CD4-positive, alpha-beta T cell treated with Interferon gamma for 1 hour (primary cell): ENCODE measurements at regions not wholly inside any gene's neighbourhood (a gene's known extent, or its start where the extent isn't known, plus 50 kb on each side); places are given as distances from the start of the nearest gene placed in this dataset.

Experiments
- DNase-seq: peaks from one replicate; pipeline ENCODE4 v3.0.0-alpha.2; 2020

DNA sequence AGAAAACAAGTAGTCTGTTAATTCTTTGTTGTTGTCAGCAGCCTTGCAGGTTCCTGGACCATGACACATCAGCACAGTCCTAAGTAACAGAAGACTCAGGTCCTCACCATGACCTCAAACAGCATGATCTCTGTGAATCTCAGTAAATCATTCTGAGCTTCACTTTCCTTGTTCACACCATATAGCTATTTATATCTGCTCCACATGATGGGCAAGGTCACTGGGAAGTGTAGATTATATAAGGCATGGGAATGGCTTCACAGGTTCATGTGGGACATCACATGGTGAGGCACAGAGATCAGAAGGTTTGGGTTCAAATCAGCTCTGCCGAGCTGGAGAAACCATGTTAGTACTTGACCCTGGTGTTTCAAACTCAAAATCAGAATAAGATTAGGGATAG lies 245.4 kb upstream of the SPTLC3 start:
- no peak for DNase-seq

DNA sequence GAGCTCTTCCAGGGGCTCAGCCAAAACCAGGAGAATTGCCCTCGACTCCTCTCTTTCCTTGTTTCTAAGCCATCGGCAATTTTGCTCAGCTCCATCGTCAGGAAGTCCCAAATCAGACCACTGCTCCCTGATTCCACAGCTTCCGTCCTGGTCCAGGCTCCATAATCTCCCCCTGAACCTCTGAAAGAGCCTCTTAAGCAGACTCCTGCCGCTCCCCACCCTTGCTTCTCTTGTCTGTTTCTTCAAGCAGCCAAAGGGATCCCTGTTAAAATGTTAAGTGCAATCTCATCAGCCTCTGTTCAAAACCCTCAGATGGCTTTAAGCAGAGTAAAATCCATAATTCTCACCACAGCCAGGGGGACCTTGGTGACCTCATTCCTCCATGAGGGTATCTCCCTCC lies 244.7 kb upstream of the SPTLC3 start:
- DNase-seq, result no peak

DNA sequence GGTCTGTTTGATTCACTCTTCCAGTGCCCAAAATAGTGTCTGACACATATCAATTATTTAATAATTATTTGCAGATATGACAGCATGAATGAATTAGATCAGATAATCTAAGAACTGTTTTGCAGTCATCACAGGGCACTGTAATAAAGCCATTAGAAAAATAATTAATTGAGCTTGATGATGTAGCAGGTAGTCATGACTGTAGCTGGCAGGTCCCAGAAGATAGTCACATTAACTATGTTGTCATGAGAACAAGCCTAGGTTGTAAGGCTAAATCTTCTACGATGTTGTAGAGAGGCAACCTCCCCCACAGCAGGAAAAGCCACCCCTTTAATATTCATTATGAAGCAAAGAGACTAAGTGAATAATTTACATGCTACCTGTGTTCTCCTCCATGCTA lies 243.9 kb upstream of the SPTLC3 start:
- no peak for DNase-seq

DNA sequence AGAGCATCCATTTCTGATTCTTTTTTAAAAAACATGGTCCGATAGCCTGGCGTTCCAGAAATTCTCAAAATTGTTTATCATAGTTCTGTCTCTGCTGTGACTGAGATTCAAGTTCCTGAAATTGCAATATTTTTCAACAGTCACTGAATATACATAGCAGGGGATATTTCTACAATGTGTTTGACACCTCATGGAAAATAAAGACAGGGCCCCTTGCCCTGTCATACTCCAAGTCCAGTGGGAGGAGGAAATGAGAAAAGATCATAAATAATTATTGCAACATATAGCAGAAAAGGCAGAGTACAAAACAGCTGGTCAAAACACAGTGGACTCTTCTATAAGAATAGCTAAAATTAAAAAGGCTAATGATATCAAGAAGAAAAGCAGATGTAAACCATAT lies 234.8 kb upstream of the SPTLC3 start:
- no peak for DNase-seq

DNA sequence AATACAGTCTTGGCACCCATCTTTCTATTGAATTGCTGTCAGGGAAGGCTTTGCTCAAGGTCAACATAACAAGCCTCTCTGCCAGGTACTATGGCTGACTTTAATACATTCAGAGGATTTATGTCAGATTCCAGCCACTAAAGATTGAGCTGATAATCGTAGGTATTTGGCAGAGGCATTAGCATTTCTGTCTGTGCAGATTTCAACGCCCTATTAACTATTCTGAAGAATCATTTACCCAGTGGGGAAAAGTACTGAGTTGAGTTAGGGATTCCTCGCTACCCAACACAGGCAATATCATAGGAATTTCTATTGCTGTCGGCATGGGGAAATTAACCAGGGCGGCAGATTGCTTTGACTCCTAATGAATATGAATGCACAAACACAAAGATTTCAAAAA lies 233.7 kb upstream of the SPTLC3 start:
- no peak for DNase-seq

DNA sequence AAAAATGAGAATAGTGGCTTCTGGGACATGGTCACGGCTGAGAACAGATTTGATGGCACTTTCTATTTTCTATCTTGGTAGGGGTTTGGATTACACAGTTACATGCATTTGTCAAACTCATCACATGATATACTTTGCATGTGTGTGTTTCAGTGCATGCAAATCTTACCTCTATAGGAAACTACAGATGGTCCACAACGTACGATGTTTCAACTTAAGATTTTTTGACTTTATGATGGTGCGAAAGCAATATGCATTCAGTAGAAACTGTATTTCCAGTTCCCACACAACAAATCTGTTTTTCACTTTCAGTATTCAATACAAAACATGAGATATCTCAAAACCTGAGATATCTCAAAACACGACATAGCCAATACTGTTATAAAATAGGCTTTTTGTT lies 231.8 kb upstream of the SPTLC3 start:
- DNase-seq, result no peak

DNA sequence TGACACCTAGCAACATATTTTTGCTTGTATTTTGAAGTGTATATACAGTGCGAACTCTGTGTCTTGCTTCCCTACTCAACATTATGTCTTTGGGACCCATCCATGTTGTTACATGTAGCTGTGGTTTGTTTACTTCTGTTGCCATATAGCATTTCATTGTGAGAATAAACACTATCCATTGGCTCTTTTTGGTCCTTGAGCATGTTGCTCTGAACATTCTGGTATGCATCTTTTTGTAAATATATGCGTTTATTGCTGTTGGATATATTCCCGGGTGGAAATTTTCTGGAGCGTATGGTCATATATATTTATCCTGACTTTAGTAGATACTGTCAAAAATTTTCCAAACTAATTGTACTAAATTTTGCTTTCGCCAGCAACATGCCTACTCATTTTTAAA lies 222.5 kb upstream of the SPTLC3 start:
- no peak for DNase-seq

DNA sequence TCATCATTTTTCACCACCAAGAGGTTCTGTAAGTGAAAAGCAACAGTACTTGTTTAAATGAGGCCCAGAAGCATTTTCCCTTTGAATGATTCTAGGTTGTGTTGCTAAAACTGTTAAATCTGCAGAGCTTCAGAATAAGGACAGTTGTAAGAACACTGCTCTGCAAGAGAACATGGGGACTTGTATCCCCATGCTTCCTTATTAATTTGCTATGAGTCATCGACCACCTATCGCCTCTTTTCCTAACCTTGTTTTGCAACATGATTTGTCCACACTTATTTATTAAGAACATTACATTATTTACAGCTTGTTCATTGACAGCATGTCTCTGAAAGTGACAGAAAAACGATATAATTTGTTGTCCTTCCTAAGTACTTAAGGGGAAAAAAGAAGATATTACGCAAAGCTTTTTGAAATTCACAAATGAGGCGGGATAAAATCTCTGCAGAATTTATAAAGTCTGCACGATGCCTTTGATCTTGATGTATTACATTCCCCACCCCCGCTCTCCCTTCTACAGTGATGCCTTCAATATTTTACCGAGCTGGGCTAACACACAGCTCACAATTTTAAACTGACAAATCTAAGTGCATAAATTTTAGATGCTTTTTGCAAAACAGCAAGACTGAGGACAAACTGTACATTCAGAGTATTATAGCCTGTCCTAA lies 220.0 kb upstream of the SPTLC3 start:
- no peak for DNase-seq

DNA sequence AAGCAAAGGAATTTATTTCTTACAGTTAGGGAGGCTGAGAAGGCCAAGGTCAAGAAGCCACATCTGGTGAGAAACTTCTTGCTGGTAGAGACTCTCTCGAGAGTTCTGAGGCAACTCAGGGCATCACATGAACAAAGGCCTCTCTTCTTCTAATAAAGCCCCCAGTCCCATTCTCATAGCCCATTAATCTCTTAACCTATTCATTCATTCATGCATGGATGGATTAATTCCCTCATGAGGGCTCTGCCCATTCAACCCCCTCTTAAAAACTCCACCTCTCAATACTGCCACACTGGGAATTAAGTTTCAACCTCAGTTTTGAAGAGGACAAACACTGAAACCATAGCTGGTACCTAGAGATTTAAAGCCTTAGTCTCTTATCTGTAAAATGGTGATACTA lies 217.9 kb upstream of the SPTLC3 start:
- DNase-seq, result no peak

DNA sequence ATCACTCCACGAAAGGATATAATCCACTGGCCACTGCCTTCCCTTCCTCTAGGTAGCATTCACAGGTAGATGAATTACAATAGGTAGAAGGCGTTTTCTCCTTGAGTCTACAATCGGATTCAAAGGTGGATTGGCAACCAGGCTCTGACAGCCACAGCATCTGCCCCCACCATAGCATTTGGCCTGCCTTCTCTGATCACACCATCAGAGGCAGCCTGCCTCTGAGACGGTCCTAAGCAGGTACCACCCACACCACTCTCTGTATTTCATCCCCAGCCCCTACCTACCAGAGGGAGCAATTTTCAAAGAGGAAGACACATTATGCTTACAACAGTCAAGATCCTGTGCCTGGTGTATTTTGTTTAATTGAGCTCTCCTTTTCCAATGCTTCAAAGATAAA lies 210.5 kb upstream of the SPTLC3 start:
- DNase-seq, result no peak

DNA sequence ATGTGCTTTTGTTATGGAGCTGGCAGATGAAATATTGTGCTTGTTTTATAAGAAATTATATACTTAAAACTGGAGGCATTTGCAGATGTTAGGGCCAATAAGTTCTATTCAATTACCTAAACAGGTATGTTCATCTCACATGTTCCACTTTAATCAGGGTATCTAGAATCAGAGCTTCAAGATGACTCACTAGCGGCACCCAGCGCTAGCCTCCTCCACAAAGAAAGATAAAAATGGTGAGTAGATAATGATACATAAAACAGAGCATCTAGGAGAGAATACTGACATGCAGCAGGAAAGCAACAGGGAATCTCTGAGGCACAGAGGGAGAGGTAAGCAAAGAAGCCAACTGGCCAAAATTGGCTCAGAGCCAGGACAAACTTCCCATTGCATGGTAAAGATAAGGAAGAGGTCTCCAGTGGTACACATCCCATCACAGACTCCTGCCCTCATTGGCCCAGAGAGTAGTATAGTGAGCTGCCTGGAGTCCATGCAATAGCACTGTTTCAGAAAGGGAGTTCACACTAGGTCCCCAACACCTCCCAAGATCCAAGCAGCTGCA lies 200.7 kb upstream of the SPTLC3 start:
- DNase-seq, result no peak

DNA sequence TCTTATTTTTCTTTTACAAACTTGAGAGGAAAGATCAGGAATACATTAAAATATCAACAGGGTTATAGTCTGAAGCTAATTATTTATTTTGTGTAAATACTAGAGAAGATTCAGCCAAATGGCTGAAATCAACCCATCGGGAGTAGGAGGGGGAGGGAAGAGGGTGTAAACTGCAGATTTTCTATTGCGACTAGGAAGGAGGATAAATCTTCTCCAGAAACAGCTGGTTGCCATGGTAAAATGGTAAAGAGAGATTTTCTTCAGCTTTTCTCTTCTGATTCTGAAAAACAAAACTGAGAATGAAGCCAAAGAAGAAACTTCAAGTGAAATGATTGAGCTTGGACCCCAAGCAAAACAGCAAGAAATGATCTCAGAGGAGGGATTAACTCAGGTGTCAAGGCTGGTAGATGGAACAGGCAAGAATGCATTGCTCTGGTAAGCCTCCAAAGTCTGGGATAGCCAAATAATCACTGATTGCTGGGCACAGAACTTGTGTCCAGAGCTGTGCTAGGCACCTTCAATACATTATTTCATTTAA lies 193.5 kb upstream of the SPTLC3 start:
- DNase-seq, result no peak

DNA sequence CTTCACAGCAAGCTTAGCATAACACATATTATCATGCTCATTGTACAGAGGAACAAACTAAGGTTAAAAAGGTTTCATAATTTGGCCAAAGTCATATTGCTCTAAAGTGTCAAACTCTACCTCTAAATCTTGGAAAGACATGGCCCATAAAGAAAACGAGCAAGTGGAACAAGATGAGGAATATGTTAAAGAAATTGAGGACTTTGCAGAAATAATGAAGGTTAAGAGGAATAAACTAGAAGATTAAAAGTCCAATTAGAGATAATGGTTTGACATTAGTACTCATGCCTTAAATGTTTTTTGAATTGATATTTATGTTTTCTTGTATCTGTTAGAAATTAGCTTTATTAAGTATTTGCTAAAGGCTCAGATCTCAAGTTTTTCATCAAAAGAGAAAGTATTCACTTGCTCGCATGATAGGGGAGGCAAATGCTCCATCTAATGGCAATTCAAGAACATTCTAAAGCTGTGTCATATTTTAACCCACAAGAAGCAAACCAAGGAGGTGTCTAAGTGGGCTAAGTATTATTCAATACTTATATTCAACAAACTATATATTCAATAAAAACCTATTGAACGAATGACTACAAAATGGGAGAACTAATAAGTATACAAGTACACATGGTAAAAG lies 192.9 kb upstream of the SPTLC3 start:
- no peak for DNase-seq

DNA sequence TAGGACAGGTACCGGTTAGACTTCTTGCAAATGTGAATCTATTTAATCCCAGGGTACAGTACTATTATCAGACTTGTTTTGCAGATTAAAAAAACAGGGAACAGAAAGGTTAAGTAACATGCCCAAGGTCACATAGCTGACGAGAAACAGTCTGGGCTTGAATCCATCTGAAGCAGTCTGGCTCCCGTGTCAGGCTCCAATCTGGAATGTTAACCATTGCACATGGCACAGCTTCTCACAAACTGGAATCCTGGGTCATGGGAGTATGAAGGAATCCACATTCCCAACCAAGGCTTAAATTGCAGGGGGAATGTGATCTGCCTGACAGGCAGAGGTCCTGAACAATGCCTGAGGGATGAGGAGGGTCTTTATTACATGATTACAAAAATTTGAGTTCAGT lies 187.5 kb upstream of the SPTLC3 start:
- DNase-seq, result no peak

DNA sequence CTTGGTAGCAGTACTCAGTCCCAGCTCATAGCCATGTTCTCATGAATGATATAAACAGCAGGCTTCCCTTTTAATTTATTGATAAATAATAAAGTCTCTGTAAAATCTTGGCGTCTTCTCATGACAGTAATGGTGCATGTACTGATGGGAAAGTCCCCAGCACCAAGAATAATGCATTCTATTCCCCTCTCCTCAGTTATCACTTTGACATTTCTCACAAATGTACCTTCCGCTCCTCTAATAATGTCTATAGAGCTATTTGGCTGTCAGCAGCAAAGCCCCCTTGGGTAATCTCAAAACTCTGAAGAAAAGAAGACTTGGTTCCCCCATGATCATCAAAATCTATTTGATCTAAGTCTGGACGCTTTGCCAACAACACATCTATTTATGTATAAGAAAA lies 185.0 kb upstream of the SPTLC3 start:
- no peak for DNase-seq

DNA sequence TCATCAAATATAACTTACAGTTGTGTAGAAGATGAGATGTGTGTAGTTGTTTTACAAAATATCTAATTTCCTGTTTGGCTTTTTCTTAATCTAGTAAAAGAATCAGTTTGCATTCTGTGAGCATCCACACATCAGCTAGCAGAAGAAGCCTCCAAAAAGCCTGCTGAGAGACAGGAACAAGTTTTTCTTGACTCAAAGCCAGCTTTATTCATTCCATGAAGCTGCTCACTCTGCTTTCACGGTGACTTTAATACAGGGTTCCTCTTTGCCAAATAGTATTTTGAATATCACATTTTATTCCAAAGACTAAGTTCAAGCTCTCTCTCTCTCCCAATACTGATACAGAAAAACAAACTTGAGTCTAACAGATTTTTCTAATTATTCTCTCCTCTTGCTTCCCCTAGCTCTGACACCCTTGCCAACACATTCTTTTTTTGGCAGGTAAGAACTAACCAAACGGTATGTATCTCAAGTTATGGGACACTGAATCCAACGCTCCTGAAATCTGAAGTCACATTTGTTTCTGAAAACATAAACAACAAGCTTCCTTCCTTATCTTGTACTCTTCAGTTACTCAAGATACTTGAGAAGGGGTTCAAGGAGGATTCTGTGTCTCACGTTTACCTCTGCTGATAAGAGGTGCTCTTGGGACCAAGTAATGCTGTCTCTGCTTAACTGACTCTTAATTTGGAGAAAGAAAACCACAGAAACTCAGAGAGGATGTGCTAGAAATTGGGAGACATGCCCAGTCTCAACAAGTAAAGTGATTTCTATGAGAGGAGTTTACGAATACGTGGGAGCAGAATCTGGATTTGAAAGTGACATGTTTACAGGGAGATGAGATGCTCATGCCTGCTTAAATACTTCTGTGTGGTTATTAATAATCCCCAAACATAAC lies 184.2 kb upstream of the SPTLC3 start:
- DNase-seq, result no peak

DNA sequence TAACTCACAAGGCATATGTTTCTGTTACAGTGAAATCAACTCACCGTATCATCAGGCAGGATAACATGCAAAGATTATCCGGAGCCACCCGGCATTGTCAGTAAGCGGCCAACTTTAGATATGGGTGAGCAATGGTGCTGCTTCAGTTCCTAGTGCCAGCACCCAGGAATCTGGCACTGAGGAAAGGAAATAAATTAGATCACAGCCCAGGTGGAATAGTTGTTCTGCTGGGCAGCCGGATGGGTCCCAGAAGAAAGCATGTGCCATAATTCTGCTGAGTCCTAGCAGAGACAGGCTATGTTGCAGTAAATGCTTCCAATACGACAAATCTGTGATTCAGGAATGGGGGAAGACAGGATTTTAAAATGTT lies 183.6 kb upstream of the SPTLC3 start:
- DNase-seq, result no peak

DNA sequence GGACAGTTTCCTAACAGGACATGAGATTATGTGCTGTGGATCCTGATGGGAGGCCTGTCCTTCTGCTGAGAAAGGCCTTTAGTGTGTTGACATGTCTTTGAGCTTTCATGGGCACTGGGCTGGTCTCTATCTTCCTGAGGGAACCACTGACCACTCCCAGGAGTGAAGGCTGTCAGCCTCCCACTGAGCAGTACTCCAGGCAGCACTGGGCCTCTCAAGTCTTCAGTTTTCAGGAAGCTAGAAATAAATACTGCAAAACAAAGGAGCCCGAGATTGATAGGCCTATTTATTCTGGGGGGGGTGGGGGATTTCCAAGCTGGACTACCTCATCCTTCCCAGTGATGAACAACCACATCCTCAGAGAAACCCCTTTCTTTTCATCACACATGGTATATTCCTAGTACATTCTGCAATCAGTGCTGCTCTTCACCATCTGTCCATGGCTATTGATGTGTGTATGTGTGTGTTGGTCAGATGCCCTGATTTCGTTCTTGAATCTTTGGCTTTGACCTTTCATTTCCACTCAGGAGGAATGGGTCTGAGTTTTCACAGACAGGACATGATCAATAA lies 180.9 kb upstream of the SPTLC3 start:
- no peak for DNase-seq

DNA sequence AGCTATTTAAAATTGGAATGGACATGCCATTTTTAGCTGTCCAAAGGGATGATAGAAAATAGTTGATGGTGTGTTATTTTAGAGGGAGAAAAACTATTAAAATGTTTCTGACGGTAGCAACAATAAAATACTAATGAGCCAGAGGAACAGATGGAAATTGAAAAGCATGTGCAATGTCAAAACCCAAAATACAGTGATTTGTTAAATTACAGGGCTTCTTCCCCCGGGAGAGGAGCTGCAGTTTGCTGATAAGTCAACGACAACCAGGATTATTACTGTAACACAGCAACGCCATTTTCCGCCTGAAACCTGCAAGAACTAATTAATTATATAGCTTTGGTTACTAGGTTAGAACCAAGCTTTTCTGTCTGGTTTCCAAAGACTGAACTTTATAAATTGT lies 179.6 kb upstream of the SPTLC3 start:
- DNase-seq, result no peak

DNA sequence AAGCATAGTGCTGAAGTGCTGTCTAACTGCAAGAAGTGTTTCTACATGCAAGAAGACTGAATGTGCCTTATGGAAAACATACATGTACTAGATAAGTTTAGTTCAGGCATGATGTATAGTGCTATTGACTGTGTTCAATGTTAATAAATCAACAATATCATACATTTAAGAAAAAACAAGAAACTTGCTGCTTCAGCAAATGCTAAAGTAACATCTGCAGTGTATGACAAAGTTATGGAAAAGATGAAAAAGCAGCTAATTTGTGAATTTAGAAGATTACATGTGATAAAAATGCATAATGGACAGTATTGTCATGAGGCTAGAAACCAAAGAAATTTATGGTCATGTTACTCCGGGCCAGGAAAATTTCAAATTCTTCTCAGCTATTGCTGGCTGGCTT lies 174.9 kb upstream of the SPTLC3 start:
- DNase-seq, result no peak

DNA sequence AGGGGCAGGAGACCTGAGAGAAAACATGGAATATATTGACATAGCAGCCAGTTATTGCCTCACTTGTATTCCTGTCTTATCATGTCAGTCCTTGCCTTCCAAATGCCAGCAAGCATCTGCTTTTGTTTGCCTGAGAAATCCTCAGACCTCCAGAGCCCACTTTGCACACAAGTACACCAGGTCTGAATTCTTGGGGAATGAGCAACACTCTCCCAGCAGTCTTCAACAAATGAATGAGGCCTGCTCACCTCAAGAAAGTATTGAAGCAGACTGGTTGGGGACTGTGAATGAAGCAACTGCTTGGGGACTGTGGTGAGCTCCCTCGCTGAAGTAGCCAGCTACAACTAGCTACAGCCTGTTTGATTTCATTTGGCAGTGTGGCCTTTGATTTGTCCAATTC lies 172.8 kb upstream of the SPTLC3 start:
- no peak for DNase-seq

DNA sequence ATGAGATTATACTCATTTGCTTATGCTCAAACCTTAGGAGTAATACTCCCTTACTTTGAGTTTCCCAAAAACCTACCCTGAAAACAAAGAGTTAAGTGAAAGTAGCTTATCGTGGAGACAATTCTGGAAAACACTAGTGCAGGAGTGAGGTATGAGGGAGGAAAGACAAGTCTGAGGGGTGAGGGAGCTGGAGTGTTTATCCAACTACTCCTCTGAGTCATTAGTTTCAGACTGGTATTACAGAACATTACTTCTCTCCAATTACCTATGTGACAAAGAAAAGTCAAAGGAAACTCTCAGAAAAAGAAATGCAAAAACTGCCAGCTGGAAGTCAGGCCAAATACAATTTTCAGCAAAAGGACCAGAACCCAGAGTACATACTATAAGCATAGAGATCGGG lies 171.1 kb upstream of the SPTLC3 start:
- DNase-seq, result no peak

DNA sequence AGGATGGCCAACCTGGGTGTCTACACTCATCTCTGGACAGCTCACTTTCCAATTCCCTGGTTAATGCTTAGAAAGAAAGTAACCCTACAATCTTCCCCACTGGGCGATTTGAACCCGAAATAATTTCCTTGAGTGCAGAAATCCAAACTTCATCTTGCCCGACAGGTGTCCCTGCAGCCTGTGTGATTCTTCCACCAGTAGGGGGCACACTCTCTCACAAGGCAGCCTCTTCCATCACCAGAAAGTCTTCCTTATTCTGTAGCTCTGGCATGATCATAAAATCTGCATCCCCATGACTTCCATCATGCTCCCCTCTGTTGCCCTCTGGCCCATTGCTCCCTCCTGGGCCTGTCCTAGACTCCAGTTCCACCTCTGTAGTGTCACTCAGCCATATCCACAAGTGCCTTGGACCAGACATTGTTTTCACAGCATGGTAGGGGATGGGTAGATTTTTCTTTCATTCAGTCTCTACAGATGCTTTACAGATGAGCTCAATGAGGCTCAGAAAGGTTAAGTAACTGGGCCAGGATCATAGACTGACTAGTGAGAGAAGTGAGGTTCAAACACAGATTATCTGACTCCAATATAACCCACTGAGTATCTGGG lies 170.4 kb upstream of the SPTLC3 start:
- no peak for DNase-seq
